ENCODE measurements at regions not wholly inside any gene's neighbourhood (a gene's known extent, or its start where the extent isn't known, plus 50 kb on each side); places are given as distances from the start of the nearest gene placed in this dataset.

GRCh38 chr2:57674025-57674424, 372.6 kb upstream of the VRK2 start:
- Mint-ChIP-seq H3K27ac (no peak overlapping the region), H3K27me3 (no peaks in the 10 kb centered on the region), H3K4me3 (no peak overlapping the region), H3K36me3 (ENCODE audit: low read depth) (no peaks in the 10 kb centered on the region), H3K9me3 (no peaks in the 10 kb centered on the region), H3K4me1 (ENCODE audit: low read depth) (no peaks in the 10 kb centered on the region)
- POLR2A ChIA-PET = no interaction called here
- CTCF ChIA-PET = interaction anchor here (0.7 kb wide), 1 partner anchor 46 kb away, joined by 3 read pairs; no protein-coding TSS in a partner anchor
- intact Hi-C loops (cut with micrococcal nuclease) = no loop called here
- DNase-seq = no peak
- ATAC-seq = no peak
- no peak for TF ChIP-seq CTCF (IDR thresholded peaks at IDR 0.05)

- no peak for ATAC-seq
- Mint-ChIP-seq H3K9me3 (no peaks in the 10 kb centered on the region), H3K4me1 (ENCODE audit: low read depth) (no peaks in the 10 kb centered on the region), H3K4me3 (no peak overlapping the region), H3K27me3 (no peaks in the 10 kb centered on the region), H3K36me3 (ENCODE audit: low read depth) (no peaks in the 10 kb centered on the region), H3K27ac (no peak overlapping the region)
- ChIA-PET POLR2A (no interaction called here), CTCF (no interaction called here)
- intact Hi-C loops (cut with micrococcal nuclease) = no loop called here
- TF ChIP-seq CTCF (IDR thresholded peaks at IDR 0.05) = no peak
- DNase-seq = no peak
Measured at GRCh38 chr2:57674743-57675142, 371.9 kb upstream of the VRK2 start.

GRCh38 chr2:57677296-57677695, 369.3 kb upstream of the VRK2 start:
- TF ChIP-seq CTCF (IDR thresholded peaks at IDR 0.05) = no peak
- Mint-ChIP-seq H3K36me3 (ENCODE audit: low read depth) (no peaks in the 10 kb centered on the region), H3K4me3 (no peak overlapping the region), H3K9me3 (no peaks in the 10 kb centered on the region), H3K27me3 (no peaks in the 10 kb centered on the region), H3K27ac (no peak overlapping the region), H3K4me1 (ENCODE audit: low read depth) (no peaks in the 10 kb centered on the region)
- ATAC-seq (no peak), DNase-seq (no peak)
- intact Hi-C loops (cut with micrococcal nuclease) = no loop called here
- CTCF ChIA-PET = no interaction called here
- POLR2A ChIA-PET = interaction anchor here (0.6 kb wide), 1 partner anchor 1907 kb away, joined by 4 read pairs; no protein-coding TSS in a partner anchor

GRCh38 chr2:57681650-57682049, 365.0 kb upstream of the VRK2 start:
- no peak overlapping the region for H3K4me3 Mint-ChIP-seq

GRCh38 chr2:57685032-57685431, 361.6 kb upstream of the VRK2 start:
- no peak overlapping the region for H3K4me3 Mint-ChIP-seq
- DNase-seq (no peak), ATAC-seq (no peak)
- CTCF ChIA-PET = no interaction called here
- TF ChIP-seq CTCF (IDR thresholded peaks at IDR 0.05) = no peak
- POLR2A ChIA-PET = no interaction called here
- no peaks in the 10 kb centered on the region for H3K4me1 Mint-ChIP-seq (ENCODE audit: low read depth)
- no peak overlapping the region for H3K27ac Mint-ChIP-seq
- no peaks in the 10 kb centered on the region for H3K27me3 Mint-ChIP-seq
- no peaks in the 10 kb centered on the region for H3K36me3 Mint-ChIP-seq (ENCODE audit: low read depth)
- intact Hi-C loops (cut with micrococcal nuclease) = no loop called here
- peaks cover 17% of the 10 kb centered on the region for H3K9me3 Mint-ChIP-seq

More at GRCh38 chr2:57681650-57682049, 365.0 kb upstream of the VRK2 start:
- H3K9me3 Mint-ChIP-seq = peaks cover 5% of the 10 kb centered on the region
- DNase-seq = no peak
- H3K36me3 Mint-ChIP-seq (ENCODE audit: low read depth) = no peaks in the 10 kb centered on the region
- no peak for TF ChIP-seq CTCF (IDR thresholded peaks at IDR 0.05)
- H3K4me1 Mint-ChIP-seq (ENCODE audit: low read depth) = no peaks in the 10 kb centered on the region
- ATAC-seq = no peak
- no peak overlapping the region for H3K27ac Mint-ChIP-seq
- intact Hi-C loops (cut with micrococcal nuclease) = no loop called here
- H3K27me3 Mint-ChIP-seq = no peaks in the 10 kb centered on the region
- POLR2A ChIA-PET = no interaction called here
- CTCF ChIA-PET = no interaction called here

All from activated CD8-positive, alpha-beta T cell treated with anti-CD3 and anti-CD28 coated beads for 36 hours (primary cell).